GM10266 (cell line): ENCODE measurements at regions not wholly inside any gene's neighbourhood (a gene's known extent, or its start where the extent isn't known, plus 50 kb on each side); places are given as distances from the start of the nearest gene placed in this dataset.

Experiments used
- DNase-seq: peaks from one replicate; pipeline ENCODE4 v3.0.0; 2012; ENCODE audit errors: extremely low spot score
- TF ChIP-seq, protein P1 (sequence below): IDR thresholded peaks from 2 replicates; pipeline ENCODE4 v1.5.1; 2012; ENCODE audit warnings: mild to moderate bottlenecking, low read depth; ENCODE audit not compliant: control insufficient read depth, insufficient read depth; ENCODE audit errors: missing control alignments

DNA sequence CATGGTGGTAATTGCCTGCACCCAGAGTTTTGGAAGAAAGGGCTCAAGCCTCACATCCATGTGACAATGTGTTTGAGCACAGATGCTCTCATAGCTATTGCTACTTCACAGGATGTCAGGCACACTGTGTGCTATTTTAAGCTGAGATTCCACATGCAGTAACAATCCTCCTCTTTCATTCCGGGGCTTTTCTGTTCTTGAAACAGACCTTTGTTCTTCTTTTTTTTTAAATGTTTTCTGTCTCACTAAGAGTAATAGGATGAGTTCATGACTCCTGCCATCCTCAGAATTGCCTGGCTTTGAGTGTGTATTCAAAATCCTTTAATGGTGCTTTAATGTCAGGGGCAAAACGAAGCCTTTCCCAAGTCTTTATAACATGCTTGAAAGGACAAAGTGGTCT is 198.9 kb downstream of the ABCC12 start:
- TF ChIP-seq, protein P1, sequence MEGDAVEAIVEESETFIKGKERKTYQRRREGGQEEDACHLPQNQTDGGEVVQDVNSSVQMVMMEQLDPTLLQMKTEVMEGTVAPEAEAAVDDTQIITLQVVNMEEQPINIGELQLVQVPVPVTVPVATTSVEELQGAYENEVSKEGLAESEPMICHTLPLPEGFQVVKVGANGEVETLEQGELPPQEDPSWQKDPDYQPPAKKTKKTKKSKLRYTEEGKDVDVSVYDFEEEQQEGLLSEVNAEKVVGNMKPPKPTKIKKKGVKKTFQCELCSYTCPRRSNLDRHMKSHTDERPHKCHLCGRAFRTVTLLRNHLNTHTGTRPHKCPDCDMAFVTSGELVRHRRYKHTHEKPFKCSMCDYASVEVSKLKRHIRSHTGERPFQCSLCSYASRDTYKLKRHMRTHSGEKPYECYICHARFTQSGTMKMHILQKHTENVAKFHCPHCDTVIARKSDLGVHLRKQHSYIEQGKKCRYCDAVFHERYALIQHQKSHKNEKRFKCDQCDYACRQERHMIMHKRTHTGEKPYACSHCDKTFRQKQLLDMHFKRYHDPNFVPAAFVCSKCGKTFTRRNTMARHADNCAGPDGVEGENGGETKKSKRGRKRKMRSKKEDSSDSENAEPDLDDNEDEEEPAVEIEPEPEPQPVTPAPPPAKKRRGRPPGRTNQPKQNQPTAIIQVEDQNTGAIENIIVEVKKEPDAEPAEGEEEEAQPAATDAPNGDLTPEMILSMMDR: no peak
- DNase-seq: no peak

DNA sequence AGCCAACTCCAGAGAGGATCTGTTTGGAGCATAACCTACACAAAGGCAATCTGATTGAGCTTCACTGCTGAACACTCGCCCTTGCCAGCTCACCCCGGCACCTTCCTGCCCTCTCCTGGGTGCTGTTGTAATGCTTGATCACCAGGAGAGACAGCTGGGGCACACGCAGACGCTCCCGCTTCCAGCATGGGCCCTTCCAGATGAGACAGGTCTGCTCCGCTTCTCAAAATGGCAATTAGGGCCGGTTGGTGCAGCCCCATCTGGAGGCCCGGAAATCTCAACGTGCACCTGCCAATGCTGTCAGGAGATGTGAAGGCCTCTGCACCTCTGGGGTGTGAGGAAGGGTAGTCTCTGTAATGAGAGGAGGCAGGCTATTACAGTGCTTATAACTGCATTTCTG is 206.1 kb downstream of the ABCC12 start:
- DNase-seq: no peak
- TF ChIP-seq, protein P1: no peak

DNA sequence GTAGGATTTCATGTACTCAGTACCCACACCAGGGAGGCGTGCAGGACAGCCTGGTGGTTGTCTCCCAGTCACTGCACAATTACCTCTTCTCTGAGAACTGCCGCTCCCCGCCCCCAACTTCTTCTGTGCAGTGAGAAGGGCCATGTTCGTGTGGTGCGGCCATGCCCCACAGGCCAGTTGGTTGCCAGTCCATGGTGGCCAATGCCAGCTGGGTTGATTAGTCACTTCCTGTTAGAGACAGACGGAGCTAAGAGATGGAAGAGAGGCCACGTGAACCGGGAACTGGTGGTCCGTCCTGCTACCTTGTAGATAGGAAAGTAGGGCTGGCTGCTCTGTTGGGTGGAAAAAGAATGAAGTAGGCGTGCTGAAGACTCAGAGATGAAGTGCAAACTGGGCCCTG is 206.5 kb downstream of the ABCC12 start:
- TF ChIP-seq, protein P1: no peak
- DNase-seq: no peak

DNA sequence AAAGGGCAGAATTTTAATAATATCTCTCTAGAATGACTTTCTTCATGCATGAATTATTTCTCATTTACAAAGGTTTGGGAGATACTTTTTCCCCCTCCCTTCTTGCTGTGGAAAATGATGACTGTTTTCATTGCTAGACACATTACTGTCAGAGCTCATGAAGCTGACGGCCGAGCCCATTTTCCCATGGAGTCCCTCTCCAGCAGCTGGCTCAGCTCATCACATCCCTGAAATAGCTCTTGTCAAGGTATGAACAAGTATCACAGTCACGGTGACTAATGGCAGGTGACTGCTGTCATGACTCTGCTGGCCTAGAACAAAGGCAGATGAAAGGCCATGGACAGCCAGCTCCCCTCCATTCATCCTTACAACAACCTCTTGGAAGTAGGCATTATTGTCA is 208.1 kb downstream of the ABCC12 start:
- TF ChIP-seq, protein P1: no peak
- DNase-seq: no peak

DNA sequence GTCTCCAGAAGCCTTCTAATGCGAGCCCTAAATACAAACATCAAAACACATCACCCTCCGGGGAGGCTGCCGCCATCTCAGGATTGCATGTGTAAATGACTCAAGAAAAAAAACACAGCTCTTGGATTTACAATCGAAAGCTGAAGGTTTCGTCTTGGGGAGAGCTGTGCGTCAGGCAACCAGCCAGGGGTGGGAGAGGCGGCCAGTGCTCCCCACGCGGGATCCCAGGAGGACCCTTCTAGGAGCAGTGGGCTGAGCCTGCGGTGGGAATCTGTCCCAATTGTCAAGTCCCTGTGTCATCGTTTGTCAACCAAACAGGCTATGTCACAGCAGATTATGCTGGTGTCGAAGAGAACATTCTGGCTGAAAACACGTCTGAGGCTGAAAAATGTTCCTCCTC is 209.7 kb downstream of the ABCC12 start:
- DNase-seq: no peak
- TF ChIP-seq, protein P1: no peak

DNA sequence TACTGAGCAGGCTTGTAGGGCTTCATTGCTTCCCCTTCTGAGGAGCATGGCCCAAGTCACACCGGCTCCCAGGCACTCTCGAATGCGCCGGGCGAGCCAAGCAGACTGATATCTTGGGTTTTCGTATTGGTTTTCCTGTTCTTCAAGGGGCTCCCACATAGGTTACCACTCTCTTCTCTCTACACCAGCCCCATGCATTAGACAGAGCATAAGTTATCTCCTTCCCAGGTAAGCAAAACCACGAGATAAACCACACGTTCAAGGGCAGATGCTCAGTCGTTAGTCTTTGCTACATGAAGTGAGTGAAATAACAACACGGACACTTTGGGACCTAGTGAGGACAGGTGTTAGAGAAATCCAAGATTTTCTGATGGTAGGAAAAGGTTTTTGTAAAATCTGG is 211.2 kb downstream of the ABCC12 start:
- DNase-seq: no peak
- TF ChIP-seq, protein P1: no peak

DNA sequence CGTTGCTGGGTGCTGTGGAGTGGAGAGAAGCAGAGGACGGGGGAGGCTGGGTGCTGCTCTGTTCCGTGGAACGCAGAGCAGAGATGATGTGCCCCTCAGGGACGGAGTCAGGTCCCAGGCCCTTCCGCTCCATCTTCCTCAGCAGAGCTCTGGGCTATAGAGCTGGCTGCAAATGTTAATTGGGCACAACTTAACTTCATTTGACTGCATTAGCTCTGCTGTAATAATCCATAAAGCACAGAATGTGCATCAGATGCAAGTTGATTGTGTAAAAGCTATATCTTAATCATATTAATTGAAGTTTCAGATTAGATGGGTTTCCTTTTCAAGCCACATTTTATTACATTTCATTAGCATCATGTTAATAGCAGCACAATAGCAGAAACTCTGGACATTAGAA is 212.6 kb downstream of the ABCC12 start:
- TF ChIP-seq, protein P1: no peak
- DNase-seq: no peak

DNA sequence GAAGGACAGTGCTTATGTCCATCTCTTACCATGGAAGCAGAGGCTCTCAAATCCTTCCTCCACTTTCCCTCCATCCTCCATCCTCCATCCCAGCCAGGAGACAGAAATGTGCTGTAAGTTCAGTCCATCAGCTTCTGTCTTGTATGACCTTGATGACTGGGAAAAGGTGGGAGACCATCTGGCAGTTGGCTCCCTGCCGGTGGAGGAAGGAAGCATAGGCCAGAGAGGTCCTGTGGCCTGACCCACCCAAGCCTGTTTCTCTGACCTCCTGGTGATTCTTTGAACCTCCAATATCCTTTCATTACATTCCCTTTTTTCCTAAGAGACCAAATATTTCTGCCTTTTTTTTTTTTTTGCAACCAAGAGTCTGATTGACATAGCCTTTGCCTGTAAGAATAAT is 215.3 kb downstream of the ABCC12 start:
- TF ChIP-seq, protein P1: no peak
- no peak for DNase-seq
